Right forelimb (tissue), 1 donor: ENCODE measurements at regions not wholly inside any gene's neighbourhood (a gene's known extent, or its start where the extent isn't known, plus 50 kb on each side); places are given as distances from the start of the nearest gene placed in this dataset.
A peak's percentile ranks its signal among the peaks of the same experiment; 100 is the strongest.

Source experiments
- DNase-seq: peaks from one replicate; pipeline ENCODE4 v3.0.0-alpha.2; 2018

GRCh38 chr2:71831193-71831577, 316.5 kb downstream of the CYP26B1 start:
- DNase-seq = peak; percentile 72

DNA sequence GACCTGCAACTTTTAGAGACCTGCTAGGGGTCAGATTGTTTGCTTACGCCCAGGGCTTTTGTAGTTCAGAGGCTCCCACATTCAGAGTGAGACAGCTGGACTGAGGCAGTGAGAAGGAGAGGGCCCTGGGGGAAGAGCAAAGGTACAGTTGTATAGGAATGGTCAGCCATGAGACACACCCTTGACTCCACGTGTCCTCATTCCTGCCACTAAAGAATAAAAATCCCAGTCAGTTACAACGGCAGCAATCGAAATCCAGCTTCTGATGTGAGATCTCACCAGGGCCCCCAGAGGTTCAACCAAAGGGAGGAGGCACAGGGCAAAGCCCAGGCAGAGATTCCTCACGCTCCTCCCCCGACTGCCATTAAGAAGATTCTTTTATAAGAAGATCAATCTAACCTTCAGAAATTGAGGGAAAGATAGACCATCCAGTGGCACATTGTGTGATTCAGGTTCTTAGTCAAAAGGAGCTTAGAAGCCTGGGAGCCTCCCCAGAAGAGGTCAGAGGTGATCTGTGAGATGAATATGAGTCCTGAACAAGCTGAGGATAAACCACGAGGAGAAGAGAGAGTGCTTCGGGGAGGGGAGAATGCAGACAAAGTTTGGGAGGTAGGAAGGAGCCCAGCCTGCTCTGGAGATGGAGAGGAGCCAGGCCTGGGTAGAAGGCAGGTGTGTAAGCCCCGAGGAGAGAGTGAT, 317.0 kb downstream of the CYP26B1 start:
- DNase-seq = no peak

GRCh38 chr2:71829008-71829407, 318.7 kb downstream of the CYP26B1 start:
- no peak for DNase-seq

GRCh38 chr2:71827973-71828372, 319.7 kb downstream of the CYP26B1 start:
- no peak for DNase-seq

GRCh38 chr2:71827524-71827901, 320.1 kb downstream of the CYP26B1 start:
- no peak for DNase-seq

DNA sequence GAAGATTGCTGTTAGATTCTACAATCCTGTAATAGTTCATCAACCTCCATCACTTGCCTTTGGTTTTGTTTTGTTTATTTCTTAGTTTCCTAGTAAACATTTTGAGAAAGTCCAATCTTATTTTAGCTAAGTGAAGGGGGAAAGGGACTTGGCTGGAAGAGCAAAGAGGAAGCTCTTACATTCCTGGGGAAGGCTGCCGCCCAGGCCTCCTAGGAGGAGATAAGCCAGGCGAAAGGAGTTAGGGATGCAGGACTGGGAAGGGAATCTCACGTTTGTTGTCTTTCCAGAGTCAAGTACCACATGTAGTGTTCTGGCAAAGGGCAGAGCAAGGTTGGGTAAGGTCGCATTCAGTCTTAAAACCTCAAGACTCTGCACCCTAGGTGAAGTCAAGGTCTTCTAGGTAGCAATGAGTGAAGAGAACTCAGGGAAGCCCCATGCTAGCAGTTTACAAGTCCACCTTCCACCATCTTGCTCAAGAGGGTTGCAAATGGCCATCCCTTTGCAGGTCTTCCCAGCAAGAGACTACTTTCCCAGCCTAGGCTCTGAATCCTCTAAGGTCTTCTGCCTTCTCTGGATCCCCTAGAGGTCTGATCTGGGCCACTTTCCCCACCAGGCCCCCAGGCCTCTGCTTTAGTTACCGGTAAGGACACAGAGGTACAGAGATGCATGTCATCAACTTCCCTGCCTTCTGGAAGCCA, 320.7 kb downstream of the CYP26B1 start:
- DNase-seq = no peak

GRCh38 chr2:71826299-71826698, 321.4 kb downstream of the CYP26B1 start:
- DNase-seq = no peak

DNA sequence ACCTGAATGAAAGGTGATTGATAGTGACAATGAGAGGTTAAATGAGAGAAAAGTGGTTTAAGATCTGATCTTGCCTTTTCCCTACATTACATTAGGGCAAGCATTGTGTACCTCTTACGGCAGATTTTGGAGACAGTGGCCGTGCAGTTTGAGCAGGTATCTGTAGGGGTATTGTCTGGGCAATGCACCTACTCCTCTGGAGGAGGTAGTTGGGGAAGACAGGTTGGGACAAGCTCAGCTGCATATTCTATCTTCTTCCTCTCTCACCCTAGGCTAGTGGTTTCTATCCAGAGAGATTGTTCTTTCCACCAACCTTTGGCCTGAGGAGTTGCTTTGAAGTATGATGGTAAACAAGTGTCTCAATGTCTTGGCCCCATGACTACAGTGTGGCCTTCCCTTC, 323.2 kb downstream of the CYP26B1 start:
- no peak for DNase-seq

DNA sequence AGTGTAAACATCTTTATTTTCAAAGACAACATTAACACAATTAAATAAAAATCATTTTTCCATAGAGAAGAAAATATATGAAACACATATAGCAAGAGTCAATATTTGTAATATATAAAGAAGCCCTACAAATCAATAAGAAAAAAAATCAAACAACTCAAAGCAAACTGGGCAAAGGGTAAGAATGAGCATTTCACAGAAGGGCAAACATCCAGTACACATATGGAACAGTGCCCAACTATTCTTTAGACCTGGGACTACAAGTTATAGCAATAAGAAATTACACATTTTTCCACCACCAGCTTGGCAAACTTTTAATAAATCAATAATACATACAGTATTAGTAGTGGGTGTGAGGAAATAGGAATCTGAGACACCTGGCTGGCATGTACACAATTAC, 324.1 kb downstream of the CYP26B1 start:
- no peak for DNase-seq

- DNase-seq = no peak
Observed at GRCh38 chr2:71822463-71822862, 325.2 kb downstream of the CYP26B1 start.

DNA sequence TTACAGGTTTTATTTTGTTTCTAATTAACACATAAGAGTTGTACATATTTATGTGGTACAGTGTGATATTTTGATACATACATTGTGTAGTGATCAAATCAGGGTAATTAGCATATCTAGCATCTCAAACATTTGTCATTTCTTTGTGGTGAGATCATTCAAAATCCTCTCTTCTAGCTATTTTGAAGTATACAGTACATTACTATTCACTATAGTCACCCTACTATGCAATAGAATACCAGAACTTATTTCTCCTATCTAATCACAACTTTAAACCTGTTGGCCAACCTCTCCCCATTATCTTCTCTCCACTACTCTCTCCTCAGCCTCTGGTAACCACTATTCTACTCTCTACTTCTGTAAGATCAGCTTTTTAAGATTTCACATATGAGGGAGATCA, 325.8 kb downstream of the CYP26B1 start:
- no peak for DNase-seq

DNA sequence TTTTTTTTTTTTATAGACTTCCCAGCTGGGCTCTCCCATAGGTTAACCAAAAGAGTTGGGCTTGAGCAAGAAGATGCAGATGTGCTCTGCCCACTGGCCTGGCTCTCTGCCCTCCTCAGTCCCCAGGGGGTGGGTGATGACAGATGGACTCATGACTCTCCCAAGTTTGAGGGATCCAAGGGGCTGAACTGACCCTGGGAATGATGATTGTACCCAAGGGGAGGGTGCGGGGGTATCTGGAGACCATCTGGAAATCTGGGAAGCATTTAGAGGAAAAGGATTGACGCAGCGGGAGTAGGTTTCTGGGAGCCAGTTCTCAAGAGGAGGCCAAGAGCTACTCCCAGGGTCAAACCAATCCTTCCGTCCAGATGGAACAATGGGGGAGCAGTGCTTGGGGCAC, 330.8 kb downstream of the CYP26B1 start:
- DNase-seq = no peak

DNA sequence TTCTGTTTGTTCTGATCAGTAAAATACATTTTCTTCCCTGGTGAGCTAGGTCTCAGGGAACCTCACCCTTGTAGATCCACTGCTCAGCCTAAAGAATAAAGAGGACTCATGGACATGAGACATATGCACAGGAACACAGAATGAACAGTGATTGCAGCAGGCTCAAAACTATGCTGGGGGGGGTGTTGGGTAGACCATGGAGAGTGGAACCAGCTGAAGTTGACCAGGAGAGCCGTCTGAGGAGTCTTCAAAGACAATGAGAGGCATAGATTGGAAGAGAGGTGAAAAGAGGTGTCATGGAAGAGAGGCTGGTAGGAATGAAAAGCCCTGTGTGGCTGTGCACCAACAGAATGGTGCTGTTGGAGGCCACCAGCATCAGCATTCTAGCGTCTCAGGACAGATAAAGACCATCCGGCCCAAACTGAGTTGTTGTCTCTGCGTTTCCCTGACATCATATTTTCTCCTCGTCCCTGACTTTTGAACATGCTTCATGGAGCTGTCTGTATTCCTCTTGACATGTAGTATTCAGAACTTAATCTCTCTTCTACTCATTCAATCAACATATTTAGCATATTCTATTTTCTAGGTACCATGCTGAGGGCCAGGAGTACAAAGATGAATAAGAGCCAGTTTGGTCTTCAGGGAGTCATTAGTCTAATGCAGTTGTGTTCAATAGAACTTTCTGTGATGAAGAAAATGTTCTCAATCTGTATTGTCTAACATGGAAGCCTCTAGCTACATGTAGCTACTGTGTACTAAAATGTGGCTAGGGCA, 331.8 kb downstream of the CYP26B1 start:
- no peak for DNase-seq

GRCh38 chr2:71814885-71815284, 332.8 kb downstream of the CYP26B1 start:
- no peak for DNase-seq

- DNase-seq = no peak
Observed at GRCh38 chr2:71813807-71814470, 333.7 kb downstream of the CYP26B1 start.

DNA sequence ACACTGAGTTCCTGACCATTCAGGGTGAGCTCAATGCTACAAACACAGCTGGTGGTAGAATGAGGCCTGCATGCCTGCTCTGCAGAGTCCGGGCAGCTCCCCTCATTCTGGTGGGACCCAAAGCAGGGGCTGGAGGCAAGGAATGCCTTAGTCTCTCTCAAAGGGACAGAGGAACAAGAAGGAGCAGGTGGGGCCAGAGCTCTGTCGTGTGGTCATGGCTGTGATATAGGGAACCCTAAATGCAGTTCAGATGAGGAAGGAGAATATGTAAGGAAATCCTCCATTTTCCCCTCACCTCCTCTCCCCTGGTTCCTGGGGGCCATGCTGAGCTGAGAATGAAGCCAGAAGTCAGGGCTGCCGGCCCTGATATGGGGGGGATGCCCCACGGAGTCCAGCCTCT, 334.3 kb downstream of the CYP26B1 start:
- DNase-seq = no peak

- DNase-seq = no peak
Observed at GRCh38 chr2:71812736-71813135, 334.9 kb downstream of the CYP26B1 start.

- DNase-seq = no peak
Observed at GRCh38 chr2:71811726-71812125, 335.9 kb downstream of the CYP26B1 start.

- no peak for DNase-seq
Observed at GRCh38 chr2:71811157-71811556, 336.5 kb downstream of the CYP26B1 start.

GRCh38 chr2:71807581-71808451, 339.8 kb downstream of the CYP26B1 start:
- peak; percentile 70 for DNase-seq

DNA sequence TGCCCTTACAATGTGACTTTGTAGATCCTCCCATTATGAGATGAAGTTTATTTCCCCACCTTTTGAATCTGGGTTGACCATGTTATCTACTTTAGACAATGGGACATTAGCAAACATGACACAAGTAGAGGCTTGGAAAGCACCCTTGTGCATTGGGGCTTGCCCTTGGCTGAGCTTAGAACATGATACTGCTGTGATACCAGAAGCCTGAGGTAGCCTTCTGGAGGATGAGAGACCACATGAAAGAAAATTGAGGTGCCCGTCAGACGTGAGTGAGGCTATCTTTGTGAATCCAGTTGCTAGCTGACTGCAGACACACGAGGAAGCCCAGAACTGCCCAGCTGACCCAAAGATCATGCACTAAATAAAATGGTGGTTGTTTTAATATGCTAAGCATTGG, 341.2 kb downstream of the CYP26B1 start:
- no peak for DNase-seq

GRCh38 chr2:71804281-71804751, 343.3 kb downstream of the CYP26B1 start:
- peak; percentile 42 for DNase-seq
